ENCODE measurements at regions not wholly inside any gene's neighbourhood (a gene's known extent, or its start where the extent isn't known, plus 50 kb on each side); places are given as distances from the start of the nearest gene placed in this dataset.
A peak's percentile ranks its signal among the peaks of the same experiment; 100 is the strongest.

DNA sequence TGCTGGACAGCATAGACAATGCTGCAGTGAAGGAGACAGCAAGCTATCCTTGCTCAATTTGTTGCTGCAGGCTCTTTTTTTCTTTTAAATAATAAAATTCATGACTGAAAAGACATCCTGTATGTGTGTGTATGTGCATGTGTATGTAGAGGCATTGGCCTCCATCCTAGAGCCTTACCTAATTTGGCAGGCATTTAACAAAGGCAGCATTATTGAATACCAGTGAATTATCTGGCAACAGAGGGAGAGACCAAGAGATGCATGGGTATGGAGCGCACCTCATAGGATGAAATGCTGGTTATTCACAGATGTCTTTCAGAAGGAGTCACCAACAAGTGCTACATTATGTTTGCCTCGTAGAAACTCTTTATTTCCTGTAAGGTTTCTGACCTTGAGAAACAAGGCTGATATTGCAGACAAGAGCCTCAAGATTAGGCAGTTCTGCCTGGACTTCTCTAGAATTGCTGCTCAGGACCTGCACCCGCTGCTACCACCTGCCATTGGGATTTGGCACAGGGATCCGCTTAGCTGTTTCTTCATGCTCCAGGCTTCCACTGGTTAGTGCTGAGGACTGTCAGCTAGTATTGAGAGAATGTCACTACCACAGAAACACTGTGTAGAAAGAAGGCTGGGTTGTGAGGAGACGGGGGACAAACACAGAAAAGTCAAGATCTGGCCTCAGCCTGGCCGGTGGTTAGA is 247.7 kb upstream of the RFX3 start:
- no peak overlapping the region for H3K27ac Mint-ChIP-seq
- H3K9me3 Mint-ChIP-seq, result no peaks in the 10 kb centered on the region
- no peak overlapping the region for H3K4me3 Mint-ChIP-seq
- no peak for DNase-seq
- H3K27me3 Mint-ChIP-seq, result peaks cover 12% of the 10 kb centered on the region
- no peaks in the 10 kb centered on the region for H3K4me1 Mint-ChIP-seq
- H3K36me3 Mint-ChIP-seq, result no peaks in the 10 kb centered on the region

GRCh38 chr9:3769646-3770045 is 243.8 kb upstream of the RFX3 start:
- Mint-ChIP-seq H3K4me3 (no peak overlapping the region), H3K4me1 (no peaks in the 10 kb centered on the region), H3K27me3 (peaks cover 19% of the 10 kb centered on the region), H3K27ac (no peak overlapping the region), H3K9me3 (no peaks in the 10 kb centered on the region), H3K36me3 (no peaks in the 10 kb centered on the region)
- no peak for DNase-seq

- Mint-ChIP-seq H3K27me3 (peaks cover 19% of the 10 kb centered on the region), H3K9me3 (no peaks in the 10 kb centered on the region), H3K4me1 (no peaks in the 10 kb centered on the region), H3K4me3 (no peak overlapping the region), H3K36me3 (no peaks in the 10 kb centered on the region), H3K27ac (no peak overlapping the region)
- no peak for DNase-seq
Measured at GRCh38 chr9:3768712-3769457, 243.1 kb upstream of the RFX3 start.

GRCh38 chr9:3768286-3768685 is 242.5 kb upstream of the RFX3 start:
- no peaks in the 10 kb centered on the region for H3K4me1 Mint-ChIP-seq
- peaks cover 22% of the 10 kb centered on the region for H3K27me3 Mint-ChIP-seq
- H3K4me3 Mint-ChIP-seq, result no peak overlapping the region
- no peak overlapping the region for H3K27ac Mint-ChIP-seq
- no peak for DNase-seq
- H3K9me3 Mint-ChIP-seq, result no peaks in the 10 kb centered on the region
- H3K36me3 Mint-ChIP-seq, result no peaks in the 10 kb centered on the region

DNA sequence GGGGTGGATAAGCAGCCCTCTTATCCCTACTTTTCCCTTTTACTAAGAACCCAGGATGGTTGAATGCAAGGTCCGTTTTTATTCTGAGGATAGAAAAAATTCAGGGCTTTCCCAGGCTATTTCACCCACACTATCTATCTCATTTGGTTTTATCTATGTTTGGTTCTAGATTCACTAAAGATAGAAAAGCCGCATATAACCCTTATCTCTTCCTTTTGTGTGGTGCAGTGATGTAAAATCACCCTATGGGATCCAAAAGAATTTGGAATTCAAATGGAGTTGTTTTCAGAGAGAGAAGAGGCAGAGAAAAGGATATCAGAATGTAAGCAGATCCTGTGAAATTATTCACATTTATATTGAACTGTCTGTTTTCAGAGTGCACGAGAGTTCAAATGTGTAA is 236.3 kb upstream of the RFX3 start:
- DNase-seq, result no peak
- H3K9me3 Mint-ChIP-seq, result peaks cover 2% of the 10 kb centered on the region

DNA sequence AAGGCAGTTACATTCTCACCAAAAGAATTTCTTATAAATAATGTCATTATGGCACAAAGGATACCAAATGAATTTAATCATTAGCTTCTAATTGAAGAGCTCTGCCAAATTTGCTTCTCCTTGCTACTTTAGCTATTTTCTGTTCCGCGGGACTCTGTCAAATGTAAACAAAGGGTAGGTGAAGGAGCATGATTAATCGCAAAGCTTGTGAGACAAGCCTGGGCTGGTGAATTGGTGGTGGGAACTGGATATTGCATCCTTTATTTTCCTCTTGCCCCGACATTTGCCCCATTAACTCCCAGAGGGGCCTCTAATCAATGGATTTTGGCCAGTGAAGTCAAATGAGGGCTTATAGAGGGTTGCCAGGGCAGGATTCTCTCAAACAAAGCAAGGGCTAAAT is 234.2 kb upstream of the RFX3 start:
- H3K4me3 Mint-ChIP-seq, result no peak overlapping the region
- H3K27me3 Mint-ChIP-seq, result peaks cover 20% of the 10 kb centered on the region
- peaks cover 11% of the 10 kb centered on the region for H3K4me1 Mint-ChIP-seq
- H3K9me3 Mint-ChIP-seq, result peaks cover 2% of the 10 kb centered on the region
- H3K36me3 Mint-ChIP-seq, result no peaks in the 10 kb centered on the region
- no peak overlapping the region for H3K27ac Mint-ChIP-seq
- no peak for DNase-seq

More for the DNA sequence above, 236.3 kb upstream of the RFX3 start:
- no peak overlapping the region for H3K27ac Mint-ChIP-seq
- H3K4me3 Mint-ChIP-seq, result no peak overlapping the region
- H3K27me3 Mint-ChIP-seq, result peaks cover 25% of the 10 kb centered on the region
- H3K36me3 Mint-ChIP-seq, result no peaks in the 10 kb centered on the region
- H3K4me1 Mint-ChIP-seq, result peaks cover 11% of the 10 kb centered on the region

DNA sequence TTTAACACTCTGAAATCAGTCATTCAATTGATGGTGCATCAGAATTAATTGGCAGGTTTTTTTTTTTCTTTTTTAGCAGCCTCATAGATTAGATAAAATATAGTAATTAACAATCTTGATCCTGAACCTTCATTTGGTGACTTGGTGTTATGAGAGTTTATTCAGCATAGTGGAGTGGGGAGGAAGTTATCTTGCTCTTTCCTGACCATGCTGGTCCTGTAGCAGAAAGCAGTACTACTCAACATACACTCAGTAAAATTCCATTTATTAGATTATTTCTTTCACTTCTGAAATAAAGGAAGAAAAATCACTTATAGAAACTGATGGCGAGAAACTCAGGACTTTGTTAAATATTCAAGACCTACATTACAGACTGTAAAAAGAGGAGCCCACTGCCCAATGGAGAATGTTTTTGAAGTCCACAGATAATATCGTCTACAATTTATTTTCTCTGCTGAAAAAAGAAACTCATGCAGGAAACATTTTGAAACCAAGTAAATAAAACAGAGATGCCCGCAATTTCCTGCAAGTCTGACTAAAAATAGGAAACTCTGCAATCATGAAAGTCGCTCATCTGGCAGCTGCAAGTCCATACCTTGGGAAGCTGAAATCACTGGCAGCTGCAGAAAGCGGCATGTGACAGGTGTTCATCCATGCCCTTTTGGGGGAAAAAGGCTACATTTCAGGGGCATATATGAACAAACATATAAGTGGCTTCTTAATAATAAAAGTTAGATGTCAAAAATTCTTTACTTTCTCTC is 233.2 kb upstream of the RFX3 start:
- Mint-ChIP-seq H3K27me3 (peaks cover 20% of the 10 kb centered on the region), H3K4me1 (peaks cover 11% of the 10 kb centered on the region), H3K9me3 (peaks cover 2% of the 10 kb centered on the region), H3K36me3 (no peaks in the 10 kb centered on the region), H3K27ac (no peak overlapping the region), H3K4me3 (no peak overlapping the region)
- DNase-seq, result no peak

- DNase-seq, result no peak
- Mint-ChIP-seq H3K27ac (no peak overlapping the region), H3K4me1 (peaks cover 16% of the 10 kb centered on the region), H3K27me3 (peaks cover 15% of the 10 kb centered on the region), H3K4me3 (no peak overlapping the region), H3K9me3 (peaks cover 2% of the 10 kb centered on the region), H3K36me3 (no peaks in the 10 kb centered on the region)
Measured at GRCh38 chr9:3756071-3756470, 230.3 kb upstream of the RFX3 start.

DNA sequence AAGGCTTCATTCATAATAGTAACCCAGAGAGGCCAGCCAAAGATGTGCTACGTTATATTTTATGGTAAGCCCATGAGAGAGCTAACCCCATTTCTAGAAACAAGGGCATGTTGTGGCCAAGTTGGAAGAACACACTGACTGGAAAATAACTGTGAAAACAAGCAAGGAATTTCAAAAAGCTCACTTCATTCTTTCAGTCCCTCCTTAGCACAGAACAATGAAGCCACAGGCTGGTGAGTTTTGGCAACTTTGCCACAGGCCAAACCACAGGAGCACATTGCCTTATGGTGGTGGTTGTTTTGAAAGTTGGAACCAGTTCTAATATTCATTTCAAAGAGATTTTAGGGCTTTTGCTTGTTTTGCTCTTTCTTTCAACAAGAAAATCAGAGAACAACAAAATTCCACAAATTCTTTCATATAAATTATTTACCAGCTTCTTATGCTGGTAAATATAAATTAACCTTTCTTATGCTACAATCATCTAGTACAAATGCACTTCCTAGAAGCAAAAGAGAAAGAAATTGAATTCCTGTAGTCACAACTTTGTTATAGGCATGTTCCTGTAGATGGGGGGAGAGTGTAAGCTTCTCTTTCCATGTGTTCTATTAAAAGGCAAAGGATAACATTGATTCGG is 225.4 kb upstream of the RFX3 start:
- Mint-ChIP-seq H3K27me3 (peaks cover 2% of the 10 kb centered on the region), H3K9me3 (no peaks in the 10 kb centered on the region), H3K4me3 (no peak overlapping the region), H3K27ac (no peak overlapping the region), H3K4me1 (peaks cover 21% of the 10 kb centered on the region), H3K36me3 (no peaks in the 10 kb centered on the region)
- no peak for DNase-seq

DNA sequence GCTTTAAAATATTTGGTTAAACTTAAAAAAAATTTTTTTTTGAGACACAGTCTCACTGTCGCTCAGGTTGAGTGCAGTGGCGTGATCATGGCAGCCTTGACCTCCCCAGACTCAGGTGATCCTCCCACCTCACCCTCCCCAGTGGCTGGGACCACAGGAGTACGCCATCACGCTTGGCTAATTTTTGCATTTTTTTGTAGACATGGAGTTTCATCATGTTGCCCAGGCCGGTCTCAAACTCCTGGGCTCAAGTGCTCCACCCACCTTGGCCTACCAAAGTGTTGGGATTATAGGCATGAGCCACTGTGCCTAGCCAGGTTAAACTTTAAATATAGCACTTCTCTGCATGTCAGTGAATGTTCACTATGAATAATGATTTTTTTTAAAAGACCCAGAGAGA is 224.5 kb upstream of the RFX3 start:
- H3K27me3 Mint-ChIP-seq, result no peaks in the 10 kb centered on the region
- no peak for DNase-seq
- no peak overlapping the region for H3K4me3 Mint-ChIP-seq
- peaks cover 25% of the 10 kb centered on the region for H3K4me1 Mint-ChIP-seq
- no peak overlapping the region for H3K27ac Mint-ChIP-seq
- H3K9me3 Mint-ChIP-seq, result peaks cover 3% of the 10 kb centered on the region
- peaks cover 4% of the 10 kb centered on the region for H3K36me3 Mint-ChIP-seq

GRCh38 chr9:3746296-3747275 is 220.8 kb upstream of the RFX3 start:
- H3K4me1 Mint-ChIP-seq, result peaks cover 26% of the 10 kb centered on the region
- H3K27me3 Mint-ChIP-seq, result no peaks in the 10 kb centered on the region
- DNase-seq, result peak; percentile 51
- H3K9me3 Mint-ChIP-seq, result peaks cover 9% of the 10 kb centered on the region
- peaks cover 4% of the 10 kb centered on the region for H3K36me3 Mint-ChIP-seq
- H3K27ac Mint-ChIP-seq, result peak overlapping the region; percentile 69
- no peak overlapping the region for H3K4me3 Mint-ChIP-seq

DNA sequence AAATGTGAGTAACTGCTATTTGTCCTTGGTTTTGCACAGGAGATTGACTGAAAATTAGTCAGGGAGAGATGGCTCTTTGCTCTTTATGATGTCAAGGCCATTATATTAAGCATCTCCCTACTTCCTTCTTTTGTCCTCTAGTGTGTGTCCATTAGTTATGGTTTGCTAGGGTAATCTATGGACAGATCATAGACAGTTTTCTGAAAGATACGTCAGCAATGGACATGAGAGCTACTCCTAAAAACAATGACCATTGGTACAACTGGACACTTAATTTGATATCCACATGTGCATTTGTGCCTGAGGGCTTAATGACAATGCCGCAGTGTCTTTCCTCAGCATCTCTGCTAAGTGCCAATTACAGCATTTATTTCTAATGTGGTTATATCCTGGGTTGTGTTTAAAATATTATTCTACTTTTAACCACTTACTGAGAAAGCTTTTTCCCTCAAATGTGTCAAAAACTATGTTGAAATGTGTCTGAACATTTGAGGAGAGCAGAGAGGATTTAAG is 218.2 kb upstream of the RFX3 start:
- DNase-seq, result no peak
- H3K27ac Mint-ChIP-seq, result no peak overlapping the region
- H3K27me3 Mint-ChIP-seq, result no peaks in the 10 kb centered on the region
- H3K9me3 Mint-ChIP-seq, result peaks cover 9% of the 10 kb centered on the region
- H3K36me3 Mint-ChIP-seq, result peaks cover 4% of the 10 kb centered on the region
- H3K4me1 Mint-ChIP-seq, result peaks cover 23% of the 10 kb centered on the region
- no peak overlapping the region for H3K4me3 Mint-ChIP-seq

- Mint-ChIP-seq H3K36me3 (peaks cover 4% of the 10 kb centered on the region), H3K27ac (no peak overlapping the region), H3K27me3 (peaks cover 3% of the 10 kb centered on the region), H3K9me3 (peaks cover 9% of the 10 kb centered on the region), H3K4me1 (peaks cover 21% of the 10 kb centered on the region), H3K4me3 (no peak overlapping the region)
- no peak for DNase-seq
Measured at GRCh38 chr9:3742586-3742985, 216.8 kb upstream of the RFX3 start.

DNA sequence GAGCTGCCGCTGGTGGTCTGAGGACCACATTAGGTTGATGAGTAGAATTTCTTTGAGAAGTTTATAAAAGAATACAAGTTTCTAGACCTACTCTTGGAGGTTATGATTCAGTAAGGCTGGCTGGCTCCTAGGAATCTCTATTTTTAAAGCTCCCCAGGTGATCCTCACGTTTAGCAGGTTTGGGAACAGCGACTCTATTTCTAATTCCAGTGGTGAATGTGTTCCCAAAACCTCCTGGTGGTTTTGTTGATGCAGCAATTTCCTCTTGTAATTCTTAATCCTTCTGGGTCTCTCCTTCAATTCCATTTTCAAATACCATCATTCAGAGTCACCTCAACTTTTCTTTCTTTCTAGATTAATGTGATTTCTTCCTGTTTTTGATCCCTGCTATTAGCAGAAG is 215.9 kb upstream of the RFX3 start:
- Mint-ChIP-seq H3K4me1 (peaks cover 18% of the 10 kb centered on the region), H3K36me3 (peaks cover 4% of the 10 kb centered on the region), H3K4me3 (no peak overlapping the region), H3K27me3 (peaks cover 4% of the 10 kb centered on the region), H3K27ac (no peak overlapping the region), H3K9me3 (peaks cover 9% of the 10 kb centered on the region)
- DNase-seq, result no peak

All from activated naive CD8-positive, alpha-beta T cell treated with anti-CD3 and anti-CD28 coated beads for 36 hours (primary cell).